ENCODE measurements at regions not wholly inside any gene's neighbourhood (a gene's known extent, or its start where the extent isn't known, plus 50 kb on each side); places are given as distances from the start of the nearest gene placed in this dataset.
A peak's percentile ranks its signal among the peaks of the same experiment; 100 is the strongest.

DNA sequence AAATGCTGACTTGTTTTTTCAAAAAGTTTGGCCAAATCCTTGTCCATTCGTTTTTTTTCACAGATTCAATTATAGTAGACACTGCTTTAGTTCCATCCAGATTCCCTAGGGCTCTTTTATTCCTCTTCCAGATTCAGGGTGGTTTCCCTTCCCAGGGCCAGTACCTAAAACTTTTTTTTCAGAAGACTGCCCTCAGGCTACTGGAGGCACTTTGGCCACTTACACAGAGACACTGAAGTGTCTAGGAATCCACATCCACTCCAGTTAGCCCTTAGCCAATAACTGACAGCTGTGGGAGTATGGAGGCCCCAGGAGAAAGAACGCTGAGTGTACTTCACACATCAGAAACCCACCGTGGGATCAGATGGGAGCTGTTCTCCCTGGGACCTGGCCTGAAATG is 77.3 kb downstream of the CCDC34 start:
- H2AFZ ChIP-seq (replicated peaks; ENCODE audit: low read length, poor library complexity) = no peak overlapping the region
- no peaks in the 10 kb centered on the region for H3K79me1 ChIP-seq (ENCODE audit: low read depth in 1 of 2, low read length in 2 of 2)
- TF ChIP-seq FOS (IDR thresholded peaks at IDR 0.05; ENCODE audit: low read depth, low read length) = no peak
- no peak for TF ChIP-seq RFX5 (IDR thresholded peaks at IDR 0.05; ENCODE audit: low read depth, low read length)
- no peak for TF ChIP-seq MXI1 (IDR thresholded peaks at IDR 0.05; ENCODE audit: borderline replicate concordance, low read depth, low read length)
- TF ChIP-seq CEBPB (IDR thresholded peaks at IDR 0.05; ENCODE audit: low read depth, low read length) = no peak
- no peak for TF ChIP-seq BHLHE40 (IDR thresholded peaks at IDR 0.05; ENCODE audit: low read depth, low read length)
- TF ChIP-seq, protein P1, sequence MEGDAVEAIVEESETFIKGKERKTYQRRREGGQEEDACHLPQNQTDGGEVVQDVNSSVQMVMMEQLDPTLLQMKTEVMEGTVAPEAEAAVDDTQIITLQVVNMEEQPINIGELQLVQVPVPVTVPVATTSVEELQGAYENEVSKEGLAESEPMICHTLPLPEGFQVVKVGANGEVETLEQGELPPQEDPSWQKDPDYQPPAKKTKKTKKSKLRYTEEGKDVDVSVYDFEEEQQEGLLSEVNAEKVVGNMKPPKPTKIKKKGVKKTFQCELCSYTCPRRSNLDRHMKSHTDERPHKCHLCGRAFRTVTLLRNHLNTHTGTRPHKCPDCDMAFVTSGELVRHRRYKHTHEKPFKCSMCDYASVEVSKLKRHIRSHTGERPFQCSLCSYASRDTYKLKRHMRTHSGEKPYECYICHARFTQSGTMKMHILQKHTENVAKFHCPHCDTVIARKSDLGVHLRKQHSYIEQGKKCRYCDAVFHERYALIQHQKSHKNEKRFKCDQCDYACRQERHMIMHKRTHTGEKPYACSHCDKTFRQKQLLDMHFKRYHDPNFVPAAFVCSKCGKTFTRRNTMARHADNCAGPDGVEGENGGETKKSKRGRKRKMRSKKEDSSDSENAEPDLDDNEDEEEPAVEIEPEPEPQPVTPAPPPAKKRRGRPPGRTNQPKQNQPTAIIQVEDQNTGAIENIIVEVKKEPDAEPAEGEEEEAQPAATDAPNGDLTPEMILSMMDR (conservative IDR thresholded peaks at IDR 0.05; ENCODE audit: low read depth, low read length) = no peak
- no peak for TF ChIP-seq MAFK (IDR thresholded peaks at IDR 0.05; ENCODE audit: low read depth, low read length)
- no peak for TF ChIP-seq RCOR1 (IDR thresholded peaks at IDR 0.05; ENCODE audit: insufficient replicate concordance, low read length)
- TF ChIP-seq, protein P2, sequence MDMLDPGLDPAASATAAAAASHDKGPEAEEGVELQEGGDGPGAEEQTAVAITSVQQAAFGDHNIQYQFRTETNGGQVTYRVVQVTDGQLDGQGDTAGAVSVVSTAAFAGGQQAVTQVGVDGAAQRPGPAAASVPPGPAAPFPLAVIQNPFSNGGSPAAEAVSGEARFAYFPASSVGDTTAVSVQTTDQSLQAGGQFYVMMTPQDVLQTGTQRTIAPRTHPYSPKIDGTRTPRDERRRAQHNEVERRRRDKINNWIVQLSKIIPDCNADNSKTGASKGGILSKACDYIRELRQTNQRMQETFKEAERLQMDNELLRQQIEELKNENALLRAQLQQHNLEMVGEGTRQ (IDR thresholded peaks at IDR 0.05; ENCODE audit: low read depth, low read length) = no peak
- no peak for TF ChIP-seq RAD21 (IDR thresholded peaks at IDR 0.05; ENCODE audit: low read length)
- no peak for TF ChIP-seq MAZ (IDR thresholded peaks at IDR 0.05; ENCODE audit: borderline replicate concordance, low read depth, low read length)
- TF ChIP-seq, protein P3, sequence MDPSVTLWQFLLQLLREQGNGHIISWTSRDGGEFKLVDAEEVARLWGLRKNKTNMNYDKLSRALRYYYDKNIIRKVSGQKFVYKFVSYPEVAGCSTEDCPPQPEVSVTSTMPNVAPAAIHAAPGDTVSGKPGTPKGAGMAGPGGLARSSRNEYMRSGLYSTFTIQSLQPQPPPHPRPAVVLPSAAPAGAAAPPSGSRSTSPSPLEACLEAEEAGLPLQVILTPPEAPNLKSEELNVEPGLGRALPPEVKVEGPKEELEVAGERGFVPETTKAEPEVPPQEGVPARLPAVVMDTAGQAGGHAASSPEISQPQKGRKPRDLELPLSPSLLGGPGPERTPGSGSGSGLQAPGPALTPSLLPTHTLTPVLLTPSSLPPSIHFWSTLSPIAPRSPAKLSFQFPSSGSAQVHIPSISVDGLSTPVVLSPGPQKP (IDR thresholded peaks at IDR 0.05; ENCODE audit: borderline replicate concordance, low read depth, low read length) = no peak
- no peak for TF ChIP-seq POLR2A (IDR thresholded peaks at IDR 0.05; ENCODE audit: low read depth, low read length)
- TF ChIP-seq SMC3 (IDR thresholded peaks at IDR 0.05; ENCODE audit: low read depth, low read length) = no peak
- TF ChIP-seq NFE2L2 (IDR thresholded peaks at IDR 0.05; ENCODE audit: low read depth, low read length) = no peak
- no peak for TF ChIP-seq CHD1 (IDR thresholded peaks at IDR 0.05; ENCODE audit: low read depth, low read length)
- no peaks in the 10 kb centered on the region for H3K36me3 ChIP-seq (ENCODE audit: control insufficient read depth, insufficient read depth, low read length)
- H2BK5ac ChIP-seq (ENCODE audit: low read depth, low read length, poor library complexity, severe bottlenecking) = no peak overlapping the region
- peaks cover 9% of the 10 kb centered on the region for H3K27me3 ChIP-seq (ENCODE audit: control insufficient read depth, insufficient read depth, low read length)
- no peak overlapping the region for H2BK120ac ChIP-seq (ENCODE audit: low read depth, low read length)
- no peak overlapping the region for H3K14ac ChIP-seq (replicated peaks; ENCODE audit: low read depth, low read length)
- intact Hi-C loops (cut with micrococcal nuclease) (loop anchor here (10.0 kb wide), 1 partner anchor 71 kb away; no protein-coding TSS in a partner anchor), in situ Hi-C loops (cut with MboI; ENCODE audit: low sequenced_read_pairs) (no loop called here), dilution Hi-C loops (cut with HindIII; ENCODE audit: low sequenced_read_pairs, unreplicated experiment) (no loop called here)
- no peak overlapping the region for H3K4me3 ChIP-seq (ENCODE audit: insufficient read depth, low read depth, low read length)
- no peak overlapping the region for H3K18ac ChIP-seq (ENCODE audit: low read depth, low read length)
- H4K5ac ChIP-seq (ENCODE audit: low read depth, low read length) = no peak overlapping the region
- H3K4me2 ChIP-seq (ENCODE audit: low read depth, low read length) = no peak overlapping the region
- no peak overlapping the region for H3K56ac ChIP-seq (ENCODE audit: extremely low read depth, insufficient read depth, low read length)
- no peak overlapping the region for H4K8ac ChIP-seq (ENCODE audit: low read depth in 2 of 2, low read length in 2 of 2)
- H3K4ac ChIP-seq (ENCODE audit: low read depth, low read length) = no peak overlapping the region
- H4K91ac ChIP-seq (ENCODE audit: insufficient read depth, low read depth, low read length) = no peak overlapping the region
- H2AK9ac ChIP-seq (replicated peaks; ENCODE audit: low read depth, low read length, poor library complexity) = peak overlapping the region; percentile 5
- BruUV-seq (replicated peaks) = no TSS peak
- H3K9me3 ChIP-seq (ENCODE audit: control insufficient read depth, insufficient read depth, low read length) = no peaks in the 10 kb centered on the region
- POLR2A ChIA-PET (ENCODE audit: unreplicated experiment) = no interaction called here
- peaks cover 9% of the 10 kb centered on the region; the same call in 1 of the 2 replicates for H4K20me1 ChIP-seq (ENCODE audit: insufficient read depth, low read length)
- H3K27ac ChIP-seq (ENCODE audit: insufficient read depth, low read length) = no peak overlapping the region
- no peak overlapping the region for H3K23ac ChIP-seq (ENCODE audit: low read depth, low read length)
- 40% methylated on average over 1 of the region's 3 CpGs; no CpG with 5 or more reads in 1 of the 2 experiments for WGBS, 2 experiments (ENCODE audit: extremely low coverage in 2 of 2, insufficient read length in 1 of 2)
- no peak overlapping the region for H3K9ac ChIP-seq (ENCODE audit: low read depth, low read length)
- no peak for DNase-seq
- CTCF ChIA-PET = no interaction called here
- peaks cover 8% of the 10 kb centered on the region for H3K4me1 ChIP-seq (ENCODE audit: control insufficient read depth, insufficient read depth, low read length)
- peaks cover 8% of the 10 kb centered on the region; the same call in 1 of the 2 replicates for H3K9me1 ChIP-seq (ENCODE audit: insufficient read depth, low read length)
- H2BK15ac ChIP-seq (ENCODE audit: low read depth, low read length) = no peak overlapping the region
- no peak overlapping the region for H2BK20ac ChIP-seq (ENCODE audit: low read depth, low read length)
- no peak overlapping the region; the same call in 1 of the 2 replicates for H2AK5ac ChIP-seq (ENCODE audit: low read depth, low read length)
- ATAC-seq (ENCODE audit: low read depth) = no peak
